ENCODE measurements at regions not wholly inside any gene's neighbourhood (a gene's known extent, or its start where the extent isn't known, plus 50 kb on each side); places are given as distances from the start of the nearest gene placed in this dataset.

DNA sequence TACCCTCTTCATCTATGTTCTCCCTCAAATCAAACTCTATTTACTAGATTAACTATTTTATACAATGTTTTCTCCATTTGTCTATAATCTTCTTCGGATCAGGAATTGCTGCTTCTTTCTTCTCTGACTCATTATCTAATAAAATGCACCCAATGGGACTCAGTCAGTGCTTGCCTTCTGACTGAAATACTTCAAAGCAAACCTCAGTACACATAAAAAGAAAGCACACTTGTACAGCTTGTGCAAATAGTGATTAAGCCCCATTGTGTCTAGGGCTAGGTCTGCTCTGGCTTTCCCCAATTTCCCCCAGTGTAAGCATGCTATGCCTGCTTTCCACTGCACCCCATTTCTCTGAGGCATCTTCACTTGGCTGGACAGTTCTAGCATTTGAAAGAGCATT lies 118.6 kb upstream of the C11orf87 start:
- ChIA-PET RAD21 (ENCODE audit: low non-redundant PET in 1 of 2, low total read pairs in 2 of 2, uncharacterized antibody in 2 of 2, unreplicated experiment in 2 of 2) (no interaction called here), POLR2A (no interaction called here), CTCF (no interaction called here)
- H3K79me2 ChIP-seq (ENCODE audit: insufficient read depth, low read length): no peaks in the 10 kb centered on the region
- H3K4me2 ChIP-seq (ENCODE audit: low read length): no peak overlapping the region
- no peaks in the 10 kb centered on the region for H3K9me2 ChIP-seq (ENCODE audit: insufficient read depth)
- peaks cover 0 to 12% of the 10 kb centered on the region in 2 experiments; a peak in 1 of 4 replicates for H3K4me1 ChIP-seq (ENCODE audit: control insufficient read depth in 1 of 2, insufficient read depth in 2 of 2, low read length in 2 of 2)
- no peak overlapping the region for H3K4me3 ChIP-seq (replicated peaks in 1 of 2; ENCODE audit: low read depth in 1 of 2, low read length in 2 of 2)
- H4K20me1 ChIP-seq (ENCODE audit: insufficient read depth): no peaks in the 10 kb centered on the region
- ATAC-seq (no peak), DNase-seq (ENCODE audit: low read depth, low spot score) (no peak)
- no peak for TF ChIP-seq ZFX (IDR thresholded peaks at IDR 0.05)
- TF ChIP-seq EGR1 (IDR thresholded peaks at IDR 0.05; ENCODE audit: low read depth): no peak
- TF ChIP-seq SP1 (IDR thresholded peaks at IDR 0.05; ENCODE audit: low read depth): no peak
- TF ChIP-seq FOSL1 (IDR thresholded peaks at IDR 0.05; ENCODE audit: low read depth): peak; percentile 11; the same call in 1 of the 2 replicates
- TF ChIP-seq EZH2phosphoT487 (IDR thresholded peaks at IDR 0.05; ENCODE audit: borderline replicate concordance): no peak
- TF ChIP-seq EZH2 (IDR thresholded peaks at IDR 0.05): no peak
- TF ChIP-seq TCF7L2 (IDR thresholded peaks at IDR 0.05; ENCODE audit: borderline replicate concordance, extremely low read depth, insufficient read depth, insufficient read length): peak; percentile 38
- TF ChIP-seq, protein P1, sequence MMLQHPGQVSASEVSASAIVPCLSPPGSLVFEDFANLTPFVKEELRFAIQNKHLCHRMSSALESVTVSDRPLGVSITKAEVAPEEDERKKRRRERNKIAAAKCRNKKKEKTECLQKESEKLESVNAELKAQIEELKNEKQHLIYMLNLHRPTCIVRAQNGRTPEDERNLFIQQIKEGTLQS (IDR thresholded peaks at IDR 0.05): no peak
- no peaks in the 10 kb centered on the region for H3K9me3 ChIP-seq (ENCODE audit: control insufficient read depth in 1 of 2, insufficient read depth in 1 of 2, low read depth in 1 of 2, low read length in 2 of 2)
- no TSS peak for BruUV-seq (replicated peaks)
- intact Hi-C loops (cut with micrococcal nuclease): no loop called here
- no peak overlapping the region for H2AFZ ChIP-seq (ENCODE audit: low read depth, low read length, poor library complexity, severe bottlenecking)
- H3K36me3 ChIP-seq (ENCODE audit: control insufficient read depth in 1 of 2, insufficient read depth in 2 of 2, low read length in 2 of 2): no peaks in the 10 kb centered on the region
- no peak overlapping the region for H3K27ac ChIP-seq (ENCODE audit: low read depth, low read length)
- H3K9ac ChIP-seq (ENCODE audit: low read length): no peak overlapping the region
- no peaks in the 10 kb centered on the region for H3K27me3 ChIP-seq (ENCODE audit: insufficient read depth, low read length)

DNA sequence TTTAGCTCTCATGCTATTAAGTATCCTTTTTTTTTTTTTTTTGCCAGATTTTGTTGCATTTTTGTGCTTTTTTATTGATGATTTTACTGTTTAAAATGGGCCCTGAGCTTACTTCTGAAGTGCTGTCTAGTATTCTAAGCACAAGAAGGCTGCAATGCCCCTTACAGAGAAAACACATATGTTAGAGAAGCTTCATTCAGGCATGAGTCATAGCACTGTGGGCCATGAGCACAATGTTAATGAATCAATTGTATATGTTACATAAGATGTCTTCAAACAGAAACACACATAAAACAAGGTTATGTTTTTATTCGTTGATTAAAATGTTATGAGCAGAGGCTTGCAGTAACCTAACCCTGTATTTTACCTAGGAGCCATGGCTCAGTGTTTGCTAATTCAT lies 117.8 kb upstream of the C11orf87 start:
- H3K4me3 ChIP-seq (replicated peaks in 1 of 2; ENCODE audit: low read depth in 1 of 2, low read length in 2 of 2): no peak overlapping the region
- TF ChIP-seq SRF (IDR thresholded peaks at IDR 0.05; ENCODE audit: low read depth) (no peak), YY1 (IDR thresholded peaks at IDR 0.05; ENCODE audit: extremely low read depth, insufficient replicate concordance, low read depth, low read length) (no peak), ZFX (IDR thresholded peaks at IDR 0.05) (no peak), CEBPB (IDR thresholded peaks at IDR 0.05; ENCODE audit: low read depth) (no peak), ELF1 (IDR thresholded peaks at IDR 0.05; ENCODE audit: borderline replicate concordance, low read depth) (no peak), JUND (IDR thresholded peaks at IDR 0.05) (no peak), TCF7L2 (IDR thresholded peaks at IDR 0.05; ENCODE audit: borderline replicate concordance, extremely low read depth, insufficient read depth, insufficient read length) (no peak), EZH2 (IDR thresholded peaks at IDR 0.05) (no peak), POLR2AphosphoS5 (IDR thresholded peaks at IDR 0.05; ENCODE audit: low read depth, low read length) (no peak), SP1 (IDR thresholded peaks at IDR 0.05; ENCODE audit: low read depth) (no peak), EZH2phosphoT487 (IDR thresholded peaks at IDR 0.05; ENCODE audit: borderline replicate concordance) (no peak), EGR1 (IDR thresholded peaks at IDR 0.05; ENCODE audit: low read depth) (no peak)
- TF ChIP-seq, protein P1 (IDR thresholded peaks at IDR 0.05): no peak
- H2AFZ ChIP-seq (ENCODE audit: low read depth, low read length, poor library complexity, severe bottlenecking): no peak overlapping the region
- H3K9me3 ChIP-seq (ENCODE audit: control insufficient read depth in 1 of 2, insufficient read depth in 1 of 2, low read depth in 1 of 2, low read length in 2 of 2): no peaks in the 10 kb centered on the region
- CTCF ChIA-PET: no interaction called here
- no peaks in the 10 kb centered on the region for H3K36me3 ChIP-seq (ENCODE audit: control insufficient read depth in 1 of 2, insufficient read depth in 2 of 2, low read length in 2 of 2)
- H3K9ac ChIP-seq (ENCODE audit: low read length): no peak overlapping the region
- peaks cover 0 to 12% of the 10 kb centered on the region in 2 experiments; a peak in 1 of 4 replicates for H3K4me1 ChIP-seq (ENCODE audit: control insufficient read depth in 1 of 2, insufficient read depth in 2 of 2, low read length in 2 of 2)
- H3K27me3 ChIP-seq (ENCODE audit: insufficient read depth, low read length): no peaks in the 10 kb centered on the region
- intact Hi-C loops (cut with micrococcal nuclease): no loop called here
- no peak overlapping the region for H3K27ac ChIP-seq (ENCODE audit: low read depth, low read length)
- ATAC-seq (no peak), DNase-seq (ENCODE audit: low read depth, low spot score) (no peak)
- BruUV-seq (replicated peaks): no TSS peak
- POLR2A ChIA-PET: no interaction called here
- RAD21 ChIA-PET (ENCODE audit: low non-redundant PET in 1 of 2, low total read pairs in 2 of 2, uncharacterized antibody in 2 of 2, unreplicated experiment in 2 of 2): no interaction called here
- no peak overlapping the region for H3K4me2 ChIP-seq (ENCODE audit: low read length)
- no peaks in the 10 kb centered on the region for H4K20me1 ChIP-seq (ENCODE audit: insufficient read depth)
- no peaks in the 10 kb centered on the region; the same call in 1 of the 2 replicates for H3K9me2 ChIP-seq (ENCODE audit: insufficient read depth)
- no peaks in the 10 kb centered on the region for H3K79me2 ChIP-seq (ENCODE audit: insufficient read depth, low read length)
